ENCODE measurements at regions not wholly inside any gene's neighbourhood (a gene's known extent, or its start where the extent isn't known, plus 50 kb on each side); places are given as distances from the start of the nearest gene placed in this dataset.

GRCh38 chr4:176507845-176508533 lies 188.2 kb downstream of the SPCS3 start:
- DNase-seq (ENCODE audit: insufficient read length, low spot score) = no peak
- FAIRE-seq = no peak
- no peak for TF ChIP-seq POLR2A (IDR thresholded peaks at IDR 0.05; ENCODE audit: low read depth, low read length)

GRCh38 chr4:176508780-176509331 lies 189.1 kb downstream of the SPCS3 start:
- FAIRE-seq (no peak), DNase-seq (ENCODE audit: insufficient read length, low spot score) (no peak)
- TF ChIP-seq POLR2A (IDR thresholded peaks at IDR 0.05; ENCODE audit: low read depth, low read length) = no peak

GRCh38 chr4:176525576-176525975 lies 205.8 kb downstream of the SPCS3 start:
- no peak for FAIRE-seq
- DNase-seq (ENCODE audit: insufficient read length, low spot score) = no peak
- no peak for TF ChIP-seq POLR2A (IDR thresholded peaks at IDR 0.05; ENCODE audit: low read depth, low read length)

- TF ChIP-seq POLR2A (IDR thresholded peaks at IDR 0.05; ENCODE audit: low read depth, low read length) = no peak
- no peak for FAIRE-seq
These were observed 206.9 kb downstream of the SPCS3 start for GRCh38 chr4:176526704-176527103.

GRCh38 chr4:176529574-176529973 lies 209.8 kb downstream of the SPCS3 start:
- no peak for DNase-seq (ENCODE audit: insufficient read length, low spot score)
- TF ChIP-seq POLR2A (IDR thresholded peaks at IDR 0.05; ENCODE audit: low read depth, low read length) = no peak
- no peak for FAIRE-seq

More at GRCh38 chr4:176526704-176527103, 206.9 kb downstream of the SPCS3 start:
- DNase-seq (ENCODE audit: insufficient read length, low spot score) = no peak

- TF ChIP-seq POLR2A (IDR thresholded peaks at IDR 0.05; ENCODE audit: low read depth, low read length) = no peak
- DNase-seq (ENCODE audit: insufficient read length, low spot score) = no peak
- FAIRE-seq = no peak
These were observed 213.4 kb downstream of the SPCS3 start for GRCh38 chr4:176533159-176533558.

- peak; percentile 71 for FAIRE-seq
- DNase-seq (ENCODE audit: insufficient read length, low spot score) = no peak
- TF ChIP-seq POLR2A (IDR thresholded peaks at IDR 0.05; ENCODE audit: low read depth, low read length) = no peak
These were observed 214.8 kb downstream of the SPCS3 start for GRCh38 chr4:176534566-176534965.

GRCh38 chr4:176538217-176538925 lies 218.6 kb downstream of the SPCS3 start:
- TF ChIP-seq POLR2A (IDR thresholded peaks at IDR 0.05; ENCODE audit: low read depth, low read length) = no peak
- DNase-seq (ENCODE audit: insufficient read length, low spot score) = peak; percentile 8
- FAIRE-seq = peak; percentile 98

GRCh38 chr4:176539091-176539784 lies 219.5 kb downstream of the SPCS3 start:
- FAIRE-seq (no peak), DNase-seq (ENCODE audit: insufficient read length, low spot score) (no peak)
- no peak for TF ChIP-seq POLR2A (IDR thresholded peaks at IDR 0.05; ENCODE audit: low read depth, low read length)

GRCh38 chr4:176539785-176540175 lies 220.0 kb downstream of the SPCS3 start:
- FAIRE-seq = no peak
- no peak for DNase-seq (ENCODE audit: insufficient read length, low spot score)
- no peak for TF ChIP-seq POLR2A (IDR thresholded peaks at IDR 0.05; ENCODE audit: low read depth, low read length)

- TF ChIP-seq POLR2A (IDR thresholded peaks at IDR 0.05; ENCODE audit: low read depth, low read length) = no peak
- FAIRE-seq (no peak), DNase-seq (ENCODE audit: insufficient read length, low spot score) (no peak)
These were observed 221.0 kb downstream of the SPCS3 start for GRCh38 chr4:176540814-176541213.

- DNase-seq (ENCODE audit: insufficient read length, low spot score) (no peak), FAIRE-seq (no peak)
- TF ChIP-seq POLR2A (IDR thresholded peaks at IDR 0.05; ENCODE audit: low read depth, low read length) = no peak
These were observed 226.1 kb downstream of the SPCS3 start for GRCh38 chr4:176545872-176546271.

- TF ChIP-seq POLR2A (IDR thresholded peaks at IDR 0.05; ENCODE audit: low read depth, low read length) = no peak
- no peak for FAIRE-seq
These were observed 227.2 kb downstream of the SPCS3 start for GRCh38 chr4:176546975-176547374.

GRCh38 chr4:176548571-176548970 lies 228.8 kb downstream of the SPCS3 start:
- DNase-seq (ENCODE audit: insufficient read length, low spot score) (no peak), FAIRE-seq (no peak)
- no peak for TF ChIP-seq POLR2A (IDR thresholded peaks at IDR 0.05; ENCODE audit: low read depth, low read length)

More at GRCh38 chr4:176546975-176547374, 227.2 kb downstream of the SPCS3 start:
- no peak for DNase-seq (ENCODE audit: insufficient read length, low spot score)

Data from H54 (cell line).